ENCODE measurements at regions not wholly inside any gene's neighbourhood (a gene's known extent, or its start where the extent isn't known, plus 50 kb on each side); places are given as distances from the start of the nearest gene placed in this dataset.

DNA sequence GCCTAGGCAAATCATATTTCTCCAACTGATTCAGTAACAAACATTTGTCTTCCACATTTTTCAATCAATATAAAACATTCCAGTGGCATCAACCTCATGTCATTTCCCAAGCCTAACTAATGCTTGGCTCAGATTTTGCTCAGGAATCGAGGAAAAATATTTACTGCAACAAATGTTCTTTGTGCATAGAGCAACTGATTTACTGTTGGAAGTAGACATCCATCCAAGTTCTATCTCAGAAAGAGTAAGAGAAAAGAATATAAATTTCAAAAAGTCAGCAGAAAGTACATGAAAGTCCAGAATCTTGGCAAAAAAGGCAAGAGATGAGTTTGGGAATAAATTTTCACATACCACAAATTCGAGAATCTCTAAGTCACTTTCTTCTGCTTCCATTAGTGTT, 2245.0 kb upstream of the RAG2 start (continued):
- TF ChIP-seq, protein P1, sequence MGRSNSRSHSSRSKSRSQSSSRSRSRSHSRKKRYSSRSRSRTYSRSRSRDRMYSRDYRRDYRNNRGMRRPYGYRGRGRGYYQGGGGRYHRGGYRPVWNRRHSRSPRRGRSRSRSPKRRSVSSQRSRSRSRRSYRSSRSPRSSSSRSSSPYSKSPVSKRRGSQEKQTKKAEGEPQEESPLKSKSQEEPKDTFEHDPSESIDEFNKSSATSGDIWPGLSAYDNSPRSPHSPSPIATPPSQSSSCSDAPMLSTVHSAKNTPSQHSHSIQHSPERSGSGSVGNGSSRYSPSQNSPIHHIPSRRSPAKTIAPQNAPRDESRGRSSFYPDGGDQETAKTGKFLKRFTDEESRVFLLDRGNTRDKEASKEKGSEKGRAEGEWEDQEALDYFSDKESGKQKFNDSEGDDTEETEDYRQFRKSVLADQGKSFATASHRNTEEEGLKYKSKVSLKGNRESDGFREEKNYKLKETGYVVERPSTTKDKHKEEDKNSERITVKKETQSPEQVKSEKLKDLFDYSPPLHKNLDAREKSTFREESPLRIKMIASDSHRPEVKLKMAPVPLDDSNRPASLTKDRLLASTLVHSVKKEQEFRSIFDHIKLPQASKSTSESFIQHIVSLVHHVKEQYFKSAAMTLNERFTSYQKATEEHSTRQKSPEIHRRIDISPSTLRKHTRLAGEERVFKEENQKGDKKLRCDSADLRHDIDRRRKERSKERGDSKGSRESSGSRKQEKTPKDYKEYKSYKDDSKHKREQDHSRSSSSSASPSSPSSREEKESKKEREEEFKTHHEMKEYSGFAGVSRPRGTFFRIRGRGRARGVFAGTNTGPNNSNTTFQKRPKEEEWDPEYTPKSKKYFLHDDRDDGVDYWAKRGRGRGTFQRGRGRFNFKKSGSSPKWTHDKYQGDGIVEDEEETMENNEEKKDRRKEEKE (IDR thresholded peaks at IDR 0.05), result no peak
- TF ChIP-seq, protein P2, sequence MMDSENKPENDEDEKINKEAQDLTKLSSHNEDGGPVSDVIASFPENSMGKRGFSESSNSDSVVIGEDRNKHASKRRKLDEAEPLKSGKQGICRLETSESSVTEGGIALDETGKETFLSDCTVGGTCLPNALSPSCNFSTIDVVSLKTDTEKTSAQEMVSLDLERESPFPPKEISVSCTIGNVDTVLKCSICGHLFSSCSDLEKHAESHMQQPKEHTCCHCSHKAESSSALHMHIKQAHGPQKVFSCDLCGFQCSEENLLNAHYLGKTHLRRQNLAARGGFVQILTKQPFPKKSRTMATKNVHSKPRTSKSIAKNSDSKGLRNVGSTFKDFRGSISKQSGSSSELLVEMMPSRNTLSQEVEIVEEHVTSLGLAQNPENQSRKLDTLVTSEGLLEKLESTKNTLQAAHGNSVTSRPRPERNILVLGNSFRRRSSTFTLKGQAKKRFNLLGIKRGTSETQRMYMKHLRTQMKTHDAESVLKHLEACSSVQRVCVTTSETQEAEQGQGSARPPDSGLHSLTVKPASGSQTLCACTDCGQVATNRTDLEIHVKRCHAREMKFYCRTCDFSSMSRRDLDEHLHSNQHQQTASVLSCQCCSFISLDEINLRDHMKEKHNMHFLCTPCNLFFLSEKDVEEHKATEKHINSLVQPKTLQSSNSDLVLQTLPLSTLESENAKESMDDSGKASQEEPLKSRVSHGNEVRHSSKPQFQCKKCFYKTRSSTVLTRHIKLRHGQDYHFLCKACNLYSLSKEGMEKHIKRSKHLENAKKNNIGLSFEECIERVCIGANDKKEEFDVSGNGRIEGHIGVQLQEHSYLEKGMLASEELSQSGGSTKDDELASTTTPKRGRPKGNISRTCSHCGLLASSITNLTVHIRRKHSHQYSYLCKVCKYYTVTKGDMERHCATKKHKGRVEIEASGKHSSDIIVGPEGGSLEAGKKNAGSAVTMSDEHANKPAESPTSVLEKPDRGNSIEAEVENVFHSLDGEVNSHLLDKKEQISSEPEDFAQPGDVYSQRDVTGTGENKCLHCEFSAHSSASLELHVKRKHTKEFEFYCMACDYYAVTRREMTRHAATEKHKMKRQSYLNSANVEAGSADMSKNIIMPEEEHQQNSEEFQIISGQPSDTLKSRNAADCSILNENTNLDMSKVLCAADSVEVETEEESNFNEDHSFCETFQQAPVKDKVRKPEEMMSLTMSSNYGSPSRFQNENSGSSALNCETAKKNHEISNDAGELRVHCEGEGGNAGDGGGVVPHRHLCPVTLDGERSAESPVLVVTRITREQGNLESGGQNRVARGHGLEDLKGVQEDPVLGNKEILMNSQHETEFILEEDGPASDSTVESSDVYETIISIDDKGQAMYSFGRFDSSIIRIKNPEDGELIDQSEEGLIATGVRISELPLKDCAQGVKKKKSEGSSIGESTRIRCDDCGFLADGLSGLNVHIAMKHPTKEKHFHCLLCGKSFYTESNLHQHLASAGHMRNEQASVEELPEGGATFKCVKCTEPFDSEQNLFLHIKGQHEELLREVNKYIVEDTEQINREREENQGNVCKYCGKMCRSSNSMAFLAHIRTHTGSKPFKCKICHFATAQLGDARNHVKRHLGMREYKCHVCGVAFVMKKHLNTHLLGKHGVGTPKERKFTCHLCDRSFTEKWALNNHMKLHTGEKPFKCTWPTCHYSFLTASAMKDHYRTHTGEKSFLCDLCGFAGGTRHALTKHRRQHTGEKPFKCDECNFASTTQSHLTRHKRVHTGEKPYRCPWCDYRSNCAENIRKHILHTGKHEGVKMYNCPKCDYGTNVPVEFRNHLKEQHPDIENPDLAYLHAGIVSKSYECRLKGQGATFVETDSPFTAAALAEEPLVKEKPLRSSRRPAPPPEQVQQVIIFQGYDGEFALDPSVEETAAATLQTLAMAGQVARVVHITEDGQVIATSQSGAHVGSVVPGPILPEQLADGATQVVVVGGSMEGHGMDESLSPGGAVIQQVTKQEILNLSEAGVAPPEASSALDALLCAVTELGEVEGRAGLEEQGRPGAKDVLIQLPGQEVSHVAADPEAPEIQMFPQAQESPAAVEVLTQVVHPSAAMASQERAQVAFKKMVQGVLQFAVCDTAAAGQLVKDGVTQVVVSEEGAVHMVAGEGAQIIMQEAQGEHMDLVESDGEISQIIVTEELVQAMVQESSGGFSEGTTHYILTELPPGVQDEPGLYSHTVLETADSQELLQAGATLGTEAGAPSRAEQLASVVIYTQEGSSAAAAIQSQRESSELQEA (CRISPR knock-in tag; IDR thresholded peaks at IDR 0.05; ENCODE audit: not compliant biosample characterization), result no peak
- TF ChIP-seq ZNF749 (CRISPR knock-in tag; IDR thresholded peaks at IDR 0.05; ENCODE audit: borderline replicate concordance) (no peak), ZC3H13 (CRISPR knock-in tag; IDR thresholded peaks at IDR 0.05) (no peak), ZNF703 (CRISPR knock-in tag; IDR thresholded peaks at IDR 0.05; ENCODE audit: borderline replicate concordance) (no peak), ZNF775 (CRISPR knock-in tag; IDR thresholded peaks at IDR 0.05; ENCODE audit: borderline replicate concordance) (no peak), MYNN (CRISPR knock-in tag; IDR thresholded peaks at IDR 0.05; ENCODE audit: low read depth) (no peak)
- TF ChIP-seq, protein P3, sequence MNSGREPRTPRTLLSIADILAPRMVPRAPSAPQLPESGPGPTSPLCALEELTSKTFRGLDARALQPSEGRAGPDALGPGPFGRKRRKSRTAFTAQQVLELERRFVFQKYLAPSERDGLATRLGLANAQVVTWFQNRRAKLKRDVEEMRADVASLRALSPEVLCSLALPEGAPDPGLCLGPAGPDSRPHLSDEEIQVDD (CRISPR knock-in tag; IDR thresholded peaks at IDR 0.05; ENCODE audit: borderline replicate concordance), result no peak

Measured in HepG2 (cell line).